ENCODE measurements at regions not wholly inside any gene's neighbourhood (a gene's known extent, or its start where the extent isn't known, plus 50 kb on each side); places are given as distances from the start of the nearest gene placed in this dataset.

DNA sequence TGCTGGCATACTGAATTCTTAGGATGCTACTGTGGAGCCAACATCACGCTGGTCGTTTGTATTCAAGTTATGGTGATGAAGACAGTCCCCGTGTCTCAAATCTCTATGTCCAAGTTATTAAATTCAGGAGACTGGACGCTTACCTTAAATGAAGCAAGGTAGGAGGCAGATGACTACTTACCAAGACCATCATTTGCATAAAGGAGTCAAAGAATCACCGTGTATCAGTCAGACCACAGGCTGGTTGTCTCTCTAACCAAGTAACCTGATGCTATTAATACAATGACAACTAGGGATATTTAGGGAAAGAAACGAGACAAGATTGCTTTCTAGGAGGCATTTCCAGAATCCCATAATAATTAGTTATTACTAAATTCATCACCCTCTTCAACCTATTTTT lies 78.1 kb upstream of the FRMD6 start:
- TF ChIP-seq CTCF (IDR thresholded peaks at IDR 0.05; ENCODE audit: low read depth, low read length, poor library complexity, severe bottlenecking): no peak
- no peak for TF ChIP-seq EZH2phosphoT487 (IDR thresholded peaks at IDR 0.05; ENCODE audit: borderline replicate concordance, low read length)

Measured in DOHH2 (cell line).